Keratinocyte (primary cell): ENCODE measurements at regions not wholly inside any gene's neighbourhood (a gene's known extent, or its start where the extent isn't known, plus 50 kb on each side); places are given as distances from the start of the nearest gene placed in this dataset.

Experiments
- DNase-seq: peaks from one replicate; pipeline ENCODE4 v3.0.0-alpha.2; 2011; ENCODE audit warnings: low read depth, missing footprints, low spot score
- FAIRE-seq: peaks from 2 replicates; lab custom pipeline; 2011; peaks lifted over from hg19 to GRCh38; lab: Jason Lieb, UNC
- H2AFZ ChIP-seq: 2 replicates; pipeline ENCODE4 v1.6.0; 2012; ENCODE audit warnings: low read length, control low read depth, inconsistent platforms; ENCODE audit not compliant: control insufficient read depth
- H3K27ac ChIP-seq: 2 replicates; pipeline ENCODE4 v1.5.1; 2011; ENCODE audit warnings: low read length; ENCODE audit not compliant: control insufficient read depth, insufficient read depth
- H3K27me3 ChIP-seq: 3 replicates; pipeline ENCODE4 v1.6.0; 2011; ENCODE audit warnings: low read length; ENCODE audit not compliant: control insufficient read depth, insufficient read depth; ENCODE audit errors: extremely low read depth
- H3K36me3 ChIP-seq, 2 experiments: 2 replicates in 1 of 2; 3 replicates in 1 of 2; pipeline ENCODE4 v1.5.1; 2011; ENCODE audit warnings: low read length in 2 of 2, mild to moderate bottlenecking in 1 of 2; ENCODE audit not compliant: control insufficient read depth in 2 of 2, insufficient read depth in 2 of 2; ENCODE audit errors: extremely low read depth in 1 of 2
- H3K4me1 ChIP-seq: 3 replicates; pipeline ENCODE4 v1.5.1; 2011; ENCODE audit warnings: low read length; ENCODE audit not compliant: control insufficient read depth, insufficient read depth; ENCODE audit errors: extremely low read depth
- H3K4me2 ChIP-seq: 3 replicates; pipeline ENCODE4 v1.6.0; 2011; ENCODE audit warnings: low read depth, low read length; ENCODE audit not compliant: control insufficient read depth, insufficient read depth; ENCODE audit errors: extremely low read depth
- H3K4me3 ChIP-seq, 3 experiments: fragments of 200-600 bp in 1 of 3; sonication (generic) in 1 of 3; 2 replicates in 2 of 3; 3 replicates in 1 of 3; pipeline ENCODE4 v1.5.1; 2011 to 2016; ENCODE audit warnings: low read length in 3 of 3, mild to moderate bottlenecking in 3 of 3, control low read depth in 2 of 3, inconsistent platforms in 1 of 3, low read depth in 1 of 3, mixed read lengths in 1 of 3, mixed run types in 1 of 3, moderate library complexity in 1 of 3; ENCODE audit not compliant: control insufficient read depth in 2 of 3, insufficient read depth in 2 of 3; ENCODE audit errors: extremely low read depth in 1 of 3
- H3K79me2 ChIP-seq: 2 replicates; pipeline ENCODE4 v1.6.0; 2012; ENCODE audit warnings: low read length; ENCODE audit not compliant: control insufficient read depth, insufficient read depth
- H3K9ac ChIP-seq: 3 replicates; pipeline ENCODE4 v1.6.0; 2011; ENCODE audit warnings: low read length; ENCODE audit not compliant: control insufficient read depth, insufficient read depth; ENCODE audit errors: extremely low read depth
- H3K9me1 ChIP-seq: 3 replicates; pipeline ENCODE4 v1.6.0; 2011; ENCODE audit warnings: low read length; ENCODE audit not compliant: control insufficient read depth, insufficient read depth; ENCODE audit errors: extremely low read depth
- H3K9me3 ChIP-seq: 2 replicates; pipeline ENCODE4 v1.5.1; 2012; ENCODE audit warnings: low read depth, low read length; ENCODE audit not compliant: control insufficient read depth
- H4K20me1 ChIP-seq: 3 replicates; pipeline ENCODE4 v1.6.0; 2011; ENCODE audit warnings: low read length; ENCODE audit not compliant: control insufficient read depth, insufficient read depth; ENCODE audit errors: extremely low read depth
- EZH2 ChIP-seq: IDR thresholded peaks from one replicate; pipeline ENCODE4 v1.6.1; 2012; ENCODE audit warnings: inconsistent platforms, mild to moderate bottlenecking, low read length, moderate library complexity
- dilution Hi-C: fragments of 300-500 bp; cut with MboI; formaldehyde crosslinking; loops from one replicate; pipeline ENCODE4 v1.7.0; 2020; ENCODE audit warnings: low sequenced_read_pairs; ENCODE audit not compliant: extremely low pct_ligation_motif_present
- TF ChIP-seq, protein P1 (sequence below), 3 experiments: IDR thresholded peaks in 1 of 3; conservative IDR thresholded peaks in 1 of 3; optimal IDR thresholded peaks in 1 of 3; 2 replicates in 2 of 3; 3 replicates in 1 of 3; pipeline versions ENCODE3 to v1.5.1; 2011; ENCODE audit warnings: low read length in 3 of 3, mild to moderate bottlenecking in 3 of 3, moderate library complexity in 2 of 3, control low read depth in 1 of 3, inconsistent platforms in 1 of 3; ENCODE audit not compliant: insufficient read depth in 2 of 3; ENCODE audit errors: extremely low read depth in 1 of 3

- Histone ChIP-seq H3K9me1 (no peaks in the 10 kb centered on the region), H3K9me3 (peaks cover 4% of the 10 kb centered on the region), H2AFZ (no peak overlapping the region), H3K79me2 (no peaks in the 10 kb centered on the region), H4K20me1 (no peaks in the 10 kb centered on the region), H3K27me3 (no peaks in the 10 kb centered on the region), H3K4me1 (no peaks in the 10 kb centered on the region), H3K4me2 (no peak overlapping the region), H3K27ac (no peak overlapping the region), H3K4me3 (no peak overlapping the region), H3K36me3 (no peaks in the 10 kb centered on the region), H3K9ac (no peak overlapping the region)
- dilution Hi-C loops, result no loop called here
- no peak for FAIRE-seq
- DNase-seq, result no peak
- TF ChIP-seq, protein P1, sequence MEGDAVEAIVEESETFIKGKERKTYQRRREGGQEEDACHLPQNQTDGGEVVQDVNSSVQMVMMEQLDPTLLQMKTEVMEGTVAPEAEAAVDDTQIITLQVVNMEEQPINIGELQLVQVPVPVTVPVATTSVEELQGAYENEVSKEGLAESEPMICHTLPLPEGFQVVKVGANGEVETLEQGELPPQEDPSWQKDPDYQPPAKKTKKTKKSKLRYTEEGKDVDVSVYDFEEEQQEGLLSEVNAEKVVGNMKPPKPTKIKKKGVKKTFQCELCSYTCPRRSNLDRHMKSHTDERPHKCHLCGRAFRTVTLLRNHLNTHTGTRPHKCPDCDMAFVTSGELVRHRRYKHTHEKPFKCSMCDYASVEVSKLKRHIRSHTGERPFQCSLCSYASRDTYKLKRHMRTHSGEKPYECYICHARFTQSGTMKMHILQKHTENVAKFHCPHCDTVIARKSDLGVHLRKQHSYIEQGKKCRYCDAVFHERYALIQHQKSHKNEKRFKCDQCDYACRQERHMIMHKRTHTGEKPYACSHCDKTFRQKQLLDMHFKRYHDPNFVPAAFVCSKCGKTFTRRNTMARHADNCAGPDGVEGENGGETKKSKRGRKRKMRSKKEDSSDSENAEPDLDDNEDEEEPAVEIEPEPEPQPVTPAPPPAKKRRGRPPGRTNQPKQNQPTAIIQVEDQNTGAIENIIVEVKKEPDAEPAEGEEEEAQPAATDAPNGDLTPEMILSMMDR (optimal IDR thresholded peaks at IDR 0.05 in 1 of 3, IDR thresholded peaks at IDR 0.05 in 1 of 3, conservative IDR thresholded peaks at IDR 0.05 in 1 of 3; ENCODE audit: extremely low read depth in 1 of 3, insufficient read depth in 2 of 3, low read length in 3 of 3), result no peak
- no peak for TF ChIP-seq EZH2
Measured at GRCh38 chr10:128422190-128422589, 296.0 kb upstream of the MKI67 start.

- Histone ChIP-seq H4K20me1 (no peaks in the 10 kb centered on the region), H3K4me3 (no peak overlapping the region), H3K4me2 (no peak overlapping the region), H3K27ac (no peak overlapping the region), H3K79me2 (no peaks in the 10 kb centered on the region), H3K27me3 (no peaks in the 10 kb centered on the region), H3K9ac (no peak overlapping the region), H3K9me3 (peaks cover 6% of the 10 kb centered on the region), H3K36me3 (no peaks in the 10 kb centered on the region), H3K9me1 (no peaks in the 10 kb centered on the region), H2AFZ (no peak overlapping the region), H3K4me1 (no peaks in the 10 kb centered on the region)
- TF ChIP-seq EZH2, result no peak
- TF ChIP-seq, protein P1 (optimal IDR thresholded peaks at IDR 0.05 in 1 of 3, IDR thresholded peaks at IDR 0.05 in 1 of 3, conservative IDR thresholded peaks at IDR 0.05 in 1 of 3; ENCODE audit: extremely low read depth in 1 of 3, insufficient read depth in 2 of 3, low read length in 3 of 3), result no peak
- no peak for DNase-seq
- FAIRE-seq, result no peak
- dilution Hi-C loops, result no loop called here
Measured at GRCh38 chr10:128422999-128423398, 296.8 kb upstream of the MKI67 start.
